Activated CD8-positive, alpha-beta T cell treated with anti-CD3 and anti-CD28 coated beads for 36 hours (primary cell): ENCODE measurements at regions not wholly inside any gene's neighbourhood (a gene's known extent, or its start where the extent isn't known, plus 50 kb on each side); places are given as distances from the start of the nearest gene placed in this dataset.

Experiments
- ATAC-seq: fragments of 200-7000 bp; cut with Tn5 transposase; one replicate; pipeline ENCODE4 v1.10.0; 2021; ENCODE audit warnings: mild to moderate bottlenecking, moderate library complexity
- CTCF ChIA-PET: fragments of 350-600 bp; sonication (Branson Sonifier 250); formaldehyde crosslinking; loops from one replicate; lab custom pipeline; 2021; ENCODE audit warnings: antibody characterized with exemption; lab: Charles Lee
- POLR2A ChIA-PET: fragments of 350-600 bp; sonication (Branson Sonifier 250); formaldehyde crosslinking; loops from one replicate; lab custom pipeline; 2021; ENCODE audit warnings: antibody characterized with exemption; lab: Charles Lee
- DNase-seq: peaks from one replicate; pipeline ENCODE4 v3.0.0-alpha.2; 2020
- H3K27ac Mint-ChIP-seq: one replicate; pipeline ENCODE4 v1.8.0; 2021; ENCODE audit warnings: mild to moderate bottlenecking, mixed read lengths
- H3K27me3 Mint-ChIP-seq: one replicate; pipeline ENCODE4 v1.8.0; 2021; ENCODE audit warnings: mixed read lengths
- H3K36me3 Mint-ChIP-seq: one replicate; pipeline ENCODE4 v1.8.0; 2021; ENCODE audit warnings: low read depth, mixed read lengths
- H3K4me1 Mint-ChIP-seq: one replicate; pipeline ENCODE4 v1.8.0; 2021; ENCODE audit warnings: low read depth, mixed read lengths
- H3K4me3 Mint-ChIP-seq: one replicate; pipeline ENCODE4 v1.8.0; 2021; ENCODE audit warnings: mild to moderate bottlenecking, moderate library complexity, mixed read lengths
- H3K9me3 Mint-ChIP-seq: one replicate; pipeline ENCODE4 v1.8.0; 2021; ENCODE audit warnings: mixed read lengths
- intact Hi-C: fragments of 100-400 bp; cut with micrococcal nuclease; formaldehyde crosslinking; loops from one replicate; pipeline ENCODE4 v1.10.0; 2022
- TF ChIP-seq, protein P1 (sequence below): fragments of 200-600 bp; IDR thresholded peaks from one replicate; pipeline ENCODE4 v1.8.0; 2022; ENCODE audit warnings: antibody characterized with exemption, mild to moderate bottlenecking

DNA sequence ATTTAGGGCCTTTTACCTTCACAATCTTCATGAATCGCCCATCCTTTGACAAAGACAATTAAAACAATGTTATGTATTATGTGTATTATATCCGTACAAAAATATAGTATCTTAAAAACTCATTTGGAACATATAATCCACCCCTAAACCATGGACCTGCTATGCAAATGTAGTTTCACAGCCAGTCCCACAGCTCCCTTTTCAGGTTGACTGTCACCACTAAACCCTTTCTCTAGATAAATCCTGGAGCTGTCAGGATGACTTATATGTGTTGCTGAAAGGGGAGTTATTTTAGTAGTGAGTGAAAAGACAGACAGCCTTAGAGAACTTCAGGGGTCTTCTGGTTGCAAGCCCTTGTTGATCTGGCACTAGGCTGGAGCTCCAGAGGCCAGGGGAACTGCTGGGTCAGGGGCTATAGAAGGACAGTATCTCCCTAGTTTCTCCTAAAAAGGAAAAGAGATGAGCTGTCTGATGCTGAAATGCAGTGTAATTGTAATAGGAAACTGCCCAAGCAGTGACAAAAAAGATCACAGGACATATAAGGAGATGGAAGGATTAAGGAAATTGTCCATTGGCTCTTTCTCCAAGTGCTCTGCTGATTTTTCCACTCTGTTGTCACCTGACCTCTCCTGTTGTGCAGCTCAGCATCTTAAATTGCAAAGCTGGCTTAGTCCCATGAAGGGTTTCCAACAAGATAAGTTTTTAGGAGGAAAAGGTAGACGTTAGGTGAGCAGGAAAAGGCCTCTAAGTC, 127.7 kb downstream of the S1PR1 start:
- Mint-ChIP-seq H3K27me3 (no peaks in the 10 kb centered on the region), H3K36me3 (no peaks in the 10 kb centered on the region), H3K4me1 (no peaks in the 10 kb centered on the region), H3K9me3 (no peaks in the 10 kb centered on the region), H3K4me3 (no peak overlapping the region), H3K27ac (no peak overlapping the region)
- TF ChIP-seq, protein P1, sequence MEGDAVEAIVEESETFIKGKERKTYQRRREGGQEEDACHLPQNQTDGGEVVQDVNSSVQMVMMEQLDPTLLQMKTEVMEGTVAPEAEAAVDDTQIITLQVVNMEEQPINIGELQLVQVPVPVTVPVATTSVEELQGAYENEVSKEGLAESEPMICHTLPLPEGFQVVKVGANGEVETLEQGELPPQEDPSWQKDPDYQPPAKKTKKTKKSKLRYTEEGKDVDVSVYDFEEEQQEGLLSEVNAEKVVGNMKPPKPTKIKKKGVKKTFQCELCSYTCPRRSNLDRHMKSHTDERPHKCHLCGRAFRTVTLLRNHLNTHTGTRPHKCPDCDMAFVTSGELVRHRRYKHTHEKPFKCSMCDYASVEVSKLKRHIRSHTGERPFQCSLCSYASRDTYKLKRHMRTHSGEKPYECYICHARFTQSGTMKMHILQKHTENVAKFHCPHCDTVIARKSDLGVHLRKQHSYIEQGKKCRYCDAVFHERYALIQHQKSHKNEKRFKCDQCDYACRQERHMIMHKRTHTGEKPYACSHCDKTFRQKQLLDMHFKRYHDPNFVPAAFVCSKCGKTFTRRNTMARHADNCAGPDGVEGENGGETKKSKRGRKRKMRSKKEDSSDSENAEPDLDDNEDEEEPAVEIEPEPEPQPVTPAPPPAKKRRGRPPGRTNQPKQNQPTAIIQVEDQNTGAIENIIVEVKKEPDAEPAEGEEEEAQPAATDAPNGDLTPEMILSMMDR: no peak
- ATAC-seq (no peak), DNase-seq (no peak)
- ChIA-PET CTCF (interaction anchor here (2.3 to 7.0 kb wide), 2 partner anchors 10 to 54 kb away, joined by 11 to 55 read pairs; no protein-coding TSS in a partner anchor), POLR2A (no interaction called here)
- intact Hi-C loops: no loop called here

DNA sequence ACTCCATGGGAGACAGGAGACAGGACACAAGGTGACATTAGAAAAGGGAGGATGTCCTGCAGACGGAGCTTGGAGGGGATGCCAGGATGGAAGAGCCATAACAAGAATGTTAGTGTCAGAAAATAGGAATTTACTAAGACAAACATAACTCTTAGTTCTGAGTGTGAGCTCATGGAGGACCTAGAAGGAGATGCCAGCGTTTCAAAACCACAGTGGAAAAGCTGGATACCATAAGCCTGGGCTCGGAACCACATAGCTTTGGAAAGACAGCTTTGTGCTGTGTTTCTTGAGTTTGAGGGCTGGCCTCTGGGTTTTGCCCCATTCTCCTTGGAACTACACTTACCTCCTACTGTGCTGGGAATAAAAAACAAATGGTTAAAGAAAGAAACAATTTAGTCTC, 128.4 kb downstream of the S1PR1 start:
- no peak overlapping the region for H3K27ac Mint-ChIP-seq
- no peak for ATAC-seq

DNA sequence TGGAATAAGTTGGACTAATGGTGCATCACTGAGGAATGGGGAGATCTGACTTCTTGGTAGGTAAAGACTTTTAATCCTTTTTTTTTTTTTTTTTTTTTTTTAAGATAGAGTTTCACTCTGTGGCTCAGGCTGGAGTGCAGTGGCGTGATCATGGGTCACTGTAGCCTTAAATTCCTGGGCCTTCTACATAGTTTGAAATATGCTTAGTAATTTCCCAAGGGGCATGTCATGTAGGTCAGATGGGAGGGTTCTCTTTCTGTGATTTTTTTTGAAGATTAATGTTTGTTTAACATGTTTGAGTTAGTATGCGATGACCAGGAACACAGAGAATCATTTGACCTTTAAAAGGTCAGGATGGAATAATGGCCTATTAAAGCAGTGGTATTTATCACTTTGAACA, 129.1 kb downstream of the S1PR1 start:
- H3K27me3 Mint-ChIP-seq: no peaks in the 10 kb centered on the region
- H3K4me1 Mint-ChIP-seq: peaks cover 2% of the 10 kb centered on the region
- no peak overlapping the region for H3K27ac Mint-ChIP-seq
- ChIA-PET CTCF (interaction anchor here (2.3 to 7.0 kb wide), 3 partner anchors 8 to 55 kb away, joined by 11 to 55 read pairs (median 31); no protein-coding TSS in a partner anchor), POLR2A (no interaction called here)
- TF ChIP-seq, protein P1: no peak
- intact Hi-C loops: no loop called here
- DNase-seq (no peak), ATAC-seq (no peak)
- H3K9me3 Mint-ChIP-seq: no peaks in the 10 kb centered on the region
- H3K36me3 Mint-ChIP-seq: no peaks in the 10 kb centered on the region
- no peak overlapping the region for H3K4me3 Mint-ChIP-seq

More for the DNA sequence above, 128.4 kb downstream of the S1PR1 start:
- ChIA-PET POLR2A (no interaction called here), CTCF (interaction anchor here (2.3 to 7.0 kb wide), 2 partner anchors 11 to 54 kb away, joined by 11 to 55 read pairs; no protein-coding TSS in a partner anchor)
- TF ChIP-seq, protein P1: no peak
- no peaks in the 10 kb centered on the region for H3K4me1 Mint-ChIP-seq
- H3K4me3 Mint-ChIP-seq: no peak overlapping the region
- H3K27me3 Mint-ChIP-seq: no peaks in the 10 kb centered on the region
- DNase-seq: no peak
- H3K9me3 Mint-ChIP-seq: no peaks in the 10 kb centered on the region
- no peaks in the 10 kb centered on the region for H3K36me3 Mint-ChIP-seq
- intact Hi-C loops: no loop called here

DNA sequence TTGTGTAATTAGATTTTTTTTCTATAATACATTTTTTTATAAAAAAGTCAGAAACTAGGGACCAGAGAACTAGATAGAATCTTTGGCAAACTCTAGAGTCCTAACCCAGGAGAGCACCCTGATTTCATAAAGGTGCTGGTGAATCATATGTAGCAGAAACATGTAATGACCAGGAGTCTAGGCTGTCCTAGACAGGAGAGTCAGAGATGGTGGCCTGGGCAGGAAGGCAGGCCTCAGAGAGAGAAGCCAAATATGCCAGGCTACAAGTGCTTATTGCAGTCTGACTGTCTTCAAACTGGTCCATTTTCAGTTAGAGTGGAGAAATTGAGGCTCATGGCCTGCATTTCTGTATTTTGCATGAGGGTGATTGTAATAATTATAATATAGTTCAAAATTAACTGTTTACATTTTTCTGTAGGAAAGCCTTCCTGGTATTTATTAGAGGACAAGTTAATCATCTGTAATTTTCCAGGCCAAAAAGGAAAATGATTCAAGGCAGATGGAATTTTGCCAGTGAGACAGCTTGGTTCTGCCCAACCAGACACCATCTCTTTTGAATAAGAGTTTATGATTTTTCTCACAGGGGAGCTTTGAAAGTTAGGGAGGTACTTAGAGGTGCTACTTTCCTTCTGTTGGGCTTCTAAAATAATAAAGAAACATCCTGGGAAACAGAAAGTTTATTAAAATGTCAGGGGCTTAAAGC, 129.8 kb downstream of the S1PR1 start:
- no peaks in the 10 kb centered on the region for H3K36me3 Mint-ChIP-seq
- ATAC-seq: no peak
- H3K27me3 Mint-ChIP-seq: no peaks in the 10 kb centered on the region
- no peaks in the 10 kb centered on the region for H3K9me3 Mint-ChIP-seq
- TF ChIP-seq, protein P1: no peak
- no peak overlapping the region for H3K27ac Mint-ChIP-seq
- ChIA-PET POLR2A (no interaction called here), CTCF (interaction anchor here (1.3 to 7.0 kb wide), 4 partner anchors 9 to 107 kb away, joined by 3 to 55 read pairs (median 19); no protein-coding TSS in a partner anchor)
- DNase-seq: no peak
- peaks cover 10% of the 10 kb centered on the region for H3K4me1 Mint-ChIP-seq
- H3K4me3 Mint-ChIP-seq: no peak overlapping the region
- intact Hi-C loops: no loop called here

DNA sequence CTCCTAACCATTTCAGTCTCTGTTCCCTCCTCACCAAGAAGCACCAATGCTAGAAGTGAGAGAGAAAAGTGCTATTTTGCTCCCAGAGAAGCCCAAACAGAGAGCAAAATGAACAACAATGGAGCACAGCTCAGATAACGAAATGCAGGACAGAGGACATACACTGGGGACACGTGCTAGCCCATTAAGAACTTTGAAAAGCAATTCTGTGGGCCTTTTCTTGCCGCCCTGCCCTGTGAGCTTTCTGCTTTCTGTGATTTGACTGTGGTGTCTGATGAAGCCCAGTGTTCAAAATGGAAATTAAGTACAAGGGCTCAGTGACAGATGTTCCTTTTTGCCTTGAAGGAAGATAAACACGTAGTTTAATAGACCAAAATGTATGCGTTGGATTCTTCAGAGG, 130.8 kb downstream of the S1PR1 start:
- H3K27me3 Mint-ChIP-seq: no peaks in the 10 kb centered on the region
- H3K9me3 Mint-ChIP-seq: peaks cover 4% of the 10 kb centered on the region
- ChIA-PET POLR2A (no interaction called here), CTCF (interaction anchor here (1.3 to 7.0 kb wide), 4 partner anchors 10 to 106 kb away, joined by 3 to 55 read pairs (median 19); no protein-coding TSS in a partner anchor)
- H3K4me1 Mint-ChIP-seq: peaks cover 10% of the 10 kb centered on the region
- no peak overlapping the region for H3K4me3 Mint-ChIP-seq
- DNase-seq (no peak), ATAC-seq (no peak)
- intact Hi-C loops: no loop called here
- H3K36me3 Mint-ChIP-seq: no peaks in the 10 kb centered on the region
- no peak overlapping the region for H3K27ac Mint-ChIP-seq
- TF ChIP-seq, protein P1: no peak
